ENCODE measurements at regions not wholly inside any gene's neighbourhood (a gene's known extent, or its start where the extent isn't known, plus 50 kb on each side); places are given as distances from the start of the nearest gene placed in this dataset.

- TF ChIP-seq ZBTB10 (tag by site-specific recombination; IDR thresholded peaks at IDR 0.05): no peak
- TF ChIP-seq ZNF624 (tag by site-specific recombination; IDR thresholded peaks at IDR 0.05): no peak
- TF ChIP-seq ZNF423 (tag by site-specific recombination; IDR thresholded peaks at IDR 0.05): no peak
- TF ChIP-seq ZNF239 (tag by site-specific recombination; IDR thresholded peaks at IDR 0.05): no peak
- no peak for TF ChIP-seq BCL11B (tag by site-specific recombination; IDR thresholded peaks at IDR 0.05; ENCODE audit: low read depth)
- no peak for TF ChIP-seq ZNF138 (tag by site-specific recombination; IDR thresholded peaks at IDR 0.05; ENCODE audit: borderline replicate concordance)
Observed at GRCh38 chr9:26462751-26463150, 429.9 kb downstream of the CAAP1 start (continued).

- Histone ChIP-seq H3K4me3 (ENCODE audit: low read depth, low read length) (no peak overlapping the region), H3K4me1 (ENCODE audit: control insufficient read depth, insufficient read depth, low read length) (no peaks in the 10 kb centered on the region), H3K36me3 (ENCODE audit: control insufficient read depth in 2 of 2, insufficient read depth in 1 of 2, low read length in 2 of 2) (no peaks in the 10 kb centered on the region), H3K9me3 (ENCODE audit: control insufficient read depth, insufficient read depth, low read depth, low read length) (no peaks in the 10 kb centered on the region), H3K27ac (ENCODE audit: extremely low read depth, low read depth, low read length) (no peak overlapping the region)
- TF ChIP-seq ZNF280D (tag by site-specific recombination; IDR thresholded peaks at IDR 0.05): no peak
- peak; percentile 80; the same call in 1 of the 2 replicates for TF ChIP-seq REST (tag by site-specific recombination; IDR thresholded peaks at IDR 0.05)
- POLR2A ChIA-PET: no interaction called here
- CTCF ChIA-PET: no interaction called here
Observed at GRCh38 chr9:26462213-26462612, 430.4 kb downstream of the CAAP1 start.

GRCh38 chr9:26460624-26461023, 432.0 kb downstream of the CAAP1 start:
- no peaks in the 10 kb centered on the region for H3K36me3 ChIP-seq (ENCODE audit: control insufficient read depth in 2 of 2, insufficient read depth in 1 of 2, low read length in 2 of 2)
- CTCF ChIA-PET: no interaction called here
- no peaks in the 10 kb centered on the region for H3K9me3 ChIP-seq (ENCODE audit: control insufficient read depth, insufficient read depth, low read depth, low read length)
- H3K27ac ChIP-seq (ENCODE audit: extremely low read depth, low read depth, low read length): no peak overlapping the region
- POLR2A ChIA-PET: no interaction called here
- no peaks in the 10 kb centered on the region for H3K4me1 ChIP-seq (ENCODE audit: control insufficient read depth, insufficient read depth, low read length)
- H3K4me3 ChIP-seq (ENCODE audit: low read depth, low read length): no peak overlapping the region
- TF ChIP-seq ZNF341 (tag by site-specific recombination; IDR thresholded peaks at IDR 0.05; ENCODE audit: low read depth): no peak
- TF ChIP-seq REST (tag by site-specific recombination; IDR thresholded peaks at IDR 0.05): no peak
- no peak for TF ChIP-seq ZNF362 (tag by site-specific recombination; IDR thresholded peaks at IDR 0.05)
- TF ChIP-seq ZNF776 (tag by site-specific recombination; IDR thresholded peaks at IDR 0.05; ENCODE audit: borderline replicate concordance): no peak
- no peak for TF ChIP-seq ZNF843 (tag by site-specific recombination; IDR thresholded peaks at IDR 0.05)
- no peak for TF ChIP-seq ZNF423 (tag by site-specific recombination; IDR thresholded peaks at IDR 0.05)
- TF ChIP-seq ZNF274 (IDR thresholded peaks at IDR 0.05; ENCODE audit: low read length): no peak
- TF ChIP-seq ZNF274 (tag by site-specific recombination; IDR thresholded peaks at IDR 0.05; ENCODE audit: borderline replicate concordance): no peak
- TF ChIP-seq ZBTB10 (tag by site-specific recombination; IDR thresholded peaks at IDR 0.05): no peak
- TF ChIP-seq ZNF394 (tag by site-specific recombination; IDR thresholded peaks at IDR 0.05; ENCODE audit: borderline replicate concordance): no peak

Data from HEK293 (cell line).